ENCODE measurements at regions not wholly inside any gene's neighbourhood (a gene's known extent, or its start where the extent isn't known, plus 50 kb on each side); places are given as distances from the start of the nearest gene placed in this dataset.

DNA sequence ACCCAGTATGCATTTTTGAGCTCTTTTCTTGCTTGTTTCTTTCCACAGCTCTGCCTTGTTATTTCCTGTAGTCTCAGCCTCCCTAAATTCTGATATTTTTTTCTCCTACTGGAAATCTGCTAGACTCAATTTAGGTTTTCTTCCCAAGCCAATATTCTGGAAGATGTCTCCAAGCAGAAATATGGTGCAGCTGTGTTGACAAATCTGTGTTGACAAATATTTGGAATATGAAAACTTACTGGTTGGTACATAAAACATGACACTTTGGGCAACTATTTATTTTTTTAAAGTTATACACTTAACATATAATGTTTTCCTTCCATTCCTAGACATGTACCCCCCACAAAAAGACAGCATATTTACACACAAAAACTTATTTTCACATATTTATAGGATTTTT is 1048.4 kb downstream of the NCAM2 start:
- DNase-seq: no peak

- DNase-seq: no peak
Measured at GRCh38 chr21:22056904-22057303, 1058.7 kb downstream of the NCAM2 start.

- no peak for DNase-seq
Measured at GRCh38 chr21:22062472-22063139, 1064.4 kb downstream of the NCAM2 start.

- no peak for DNase-seq
Measured at GRCh38 chr21:22063140-22063539, 1064.9 kb downstream of the NCAM2 start.

DNA sequence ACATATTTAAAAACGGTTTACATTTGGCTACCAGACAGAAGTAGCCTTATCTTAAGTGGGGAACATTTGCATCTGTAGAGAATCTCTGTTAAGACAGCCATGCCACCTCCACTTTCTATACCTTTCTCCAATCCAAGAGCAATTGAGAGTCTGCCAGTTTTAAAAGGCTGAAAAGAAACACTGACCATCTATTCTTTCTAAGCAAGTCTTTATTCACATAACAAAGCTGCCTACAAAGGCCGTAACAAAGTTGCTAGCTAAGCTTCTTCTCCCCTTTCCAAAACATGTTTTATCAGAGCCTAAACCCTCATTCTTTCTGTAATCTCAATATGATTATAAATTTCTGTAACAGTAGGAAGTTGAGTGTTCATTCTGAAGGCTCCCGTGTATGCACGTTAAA is 1078.3 kb downstream of the NCAM2 start:
- DNase-seq: no peak

GRCh38 chr21:22083899-22084298 is 1085.7 kb downstream of the NCAM2 start:
- no peak for DNase-seq

DNA sequence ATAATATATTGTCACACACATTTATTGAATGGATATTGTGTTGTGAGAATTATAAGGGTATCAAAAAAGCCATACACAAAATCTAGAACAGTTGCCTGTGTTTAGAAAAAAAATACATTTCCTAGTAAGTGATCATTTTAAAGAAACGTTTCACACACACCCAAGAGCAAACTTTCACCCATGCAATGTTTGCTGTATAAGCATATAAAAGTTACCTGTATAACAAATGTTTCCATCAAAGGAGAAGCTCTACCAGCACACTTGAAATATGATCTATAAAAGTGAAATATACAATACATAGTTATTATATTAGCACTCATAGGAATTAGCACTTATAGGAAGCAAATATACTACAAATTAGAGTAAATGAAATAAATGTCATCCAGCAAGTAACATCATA is 1098.1 kb downstream of the NCAM2 start:
- DNase-seq: no peak

GRCh38 chr21:22106720-22107410 is 1108.7 kb downstream of the NCAM2 start:
- DNase-seq: no peak

DNA sequence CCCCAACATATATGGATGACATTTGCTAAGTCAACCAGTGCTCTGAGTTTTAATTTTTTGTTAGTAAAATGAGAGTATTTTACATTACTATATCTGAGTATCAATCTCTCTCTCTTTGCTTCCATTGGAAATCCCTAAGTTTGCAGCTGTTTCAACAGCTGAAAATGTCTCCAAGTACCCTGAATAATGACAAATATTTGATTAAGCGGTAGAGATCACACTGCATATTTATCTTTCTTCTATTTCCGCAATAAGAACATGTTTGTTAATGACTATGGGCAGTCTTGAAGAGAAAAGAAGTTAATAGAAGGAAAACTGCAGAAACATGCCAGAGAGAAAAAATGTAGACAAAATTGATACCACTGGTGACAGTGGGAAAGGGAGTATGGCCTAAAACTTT is 1117.5 kb downstream of the NCAM2 start:
- no peak for DNase-seq

DNA sequence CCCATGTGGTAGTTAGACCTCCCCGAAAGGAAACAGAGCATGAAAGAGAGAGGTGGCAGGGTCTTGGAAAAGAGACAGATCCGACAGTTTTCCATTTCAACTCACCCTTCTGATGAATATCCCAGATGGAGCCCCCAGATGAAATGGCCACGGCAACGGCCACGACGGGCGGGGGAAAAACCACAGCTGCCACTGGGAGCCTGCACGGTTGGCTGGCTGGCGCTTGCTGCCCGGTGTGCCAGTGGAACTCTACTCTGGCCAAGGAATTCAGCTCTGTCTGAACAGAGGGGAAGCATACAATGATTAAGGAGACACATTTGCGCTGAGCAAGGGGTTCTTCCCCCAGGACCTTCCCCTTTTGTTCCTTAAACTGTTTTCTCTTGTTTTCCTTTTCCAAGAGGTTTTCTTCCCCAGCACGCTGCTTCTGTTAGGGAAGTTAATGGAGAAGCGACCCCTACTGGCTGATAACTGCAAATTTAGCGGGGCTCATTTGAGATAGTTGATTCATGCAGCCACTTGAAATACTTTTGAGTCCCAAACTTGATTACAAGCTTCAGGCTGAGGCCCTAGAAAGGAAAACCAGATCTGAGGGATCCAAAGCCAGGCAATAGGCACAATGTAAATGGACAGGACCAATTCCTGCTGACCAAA is 1122.5 kb downstream of the NCAM2 start:
- DNase-seq: no peak

GRCh38 chr21:22125581-22125980 is 1127.4 kb downstream of the NCAM2 start:
- no peak for DNase-seq

DNA sequence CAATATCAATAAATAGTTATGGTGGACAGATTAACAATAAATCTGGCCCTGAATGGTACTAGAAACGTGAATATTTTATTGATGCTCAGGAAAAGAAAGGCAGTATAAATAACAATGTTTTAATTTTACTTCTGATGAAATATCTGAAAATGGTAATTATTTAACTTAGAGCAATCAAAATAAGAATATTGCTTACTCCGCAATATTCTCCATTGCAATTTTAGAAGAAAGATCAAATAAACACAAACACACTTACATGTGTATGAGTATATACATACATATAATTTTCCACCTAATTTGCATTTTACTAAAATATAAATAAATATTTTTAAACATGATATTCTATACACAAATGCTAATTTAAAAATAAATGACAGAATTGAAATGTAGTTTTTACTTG is 1130.5 kb downstream of the NCAM2 start:
- no peak for DNase-seq

GRCh38 chr21:22132358-22133071 is 1134.3 kb downstream of the NCAM2 start:
- DNase-seq: no peak

GRCh38 chr21:22136740-22137139 is 1138.5 kb downstream of the NCAM2 start:
- no peak for DNase-seq

- DNase-seq: no peak
Measured at GRCh38 chr21:22138297-22139016, 1140.2 kb downstream of the NCAM2 start.

- DNase-seq: no peak
Measured at GRCh38 chr21:22145545-22145944, 1147.3 kb downstream of the NCAM2 start.

DNA sequence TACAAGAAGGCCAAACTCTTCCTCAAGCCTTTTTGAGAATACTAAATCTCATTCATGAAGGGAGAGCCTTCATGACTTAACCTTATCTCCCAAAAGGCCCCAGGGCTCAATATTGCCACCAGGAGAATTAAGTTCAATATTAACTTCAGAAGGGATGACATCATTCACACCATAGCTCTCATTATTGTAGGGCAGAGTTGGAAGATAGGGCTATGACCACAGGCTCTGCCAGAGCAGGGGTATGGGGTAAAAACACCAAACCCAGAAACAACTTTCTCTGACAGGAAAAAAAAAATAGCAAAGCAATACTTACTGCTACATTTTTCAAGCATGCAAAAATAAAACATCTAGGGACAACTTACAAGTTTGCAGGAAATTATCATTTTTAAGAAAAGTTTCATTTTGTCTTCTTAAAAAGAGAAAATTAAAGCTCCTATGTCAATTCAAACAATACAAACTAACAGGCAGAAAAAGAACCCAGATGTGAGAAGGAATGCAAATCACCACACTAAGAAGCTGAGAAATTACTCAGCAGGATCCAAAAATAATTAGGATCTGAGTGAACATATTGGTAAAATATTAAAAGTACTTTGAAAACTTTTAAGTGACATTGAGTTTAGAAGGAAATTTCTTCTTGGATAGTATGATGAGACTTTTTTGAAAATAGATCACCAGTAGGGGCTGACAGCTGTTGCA is 1156.5 kb downstream of the NCAM2 start:
- no peak for DNase-seq

DNA sequence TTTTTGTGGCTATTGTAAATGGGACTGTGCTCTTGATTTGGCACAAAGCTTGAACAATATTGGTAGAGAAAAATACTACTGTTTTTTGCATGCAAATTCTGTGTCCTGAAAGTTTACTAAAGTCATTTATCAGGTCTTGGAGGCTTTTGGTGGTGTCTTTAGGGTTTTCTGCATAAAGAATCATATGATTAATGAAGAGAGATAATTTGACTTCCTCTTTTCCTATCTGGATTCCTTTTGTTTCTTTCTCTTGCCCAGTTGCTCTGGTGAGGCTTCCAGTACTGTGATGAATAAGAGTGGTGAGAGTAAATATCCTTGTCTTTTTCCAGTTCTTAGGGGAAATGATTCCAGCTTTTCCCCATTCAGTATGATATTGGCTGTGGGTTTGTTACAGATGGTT is 1166.7 kb downstream of the NCAM2 start:
- no peak for DNase-seq

DNA sequence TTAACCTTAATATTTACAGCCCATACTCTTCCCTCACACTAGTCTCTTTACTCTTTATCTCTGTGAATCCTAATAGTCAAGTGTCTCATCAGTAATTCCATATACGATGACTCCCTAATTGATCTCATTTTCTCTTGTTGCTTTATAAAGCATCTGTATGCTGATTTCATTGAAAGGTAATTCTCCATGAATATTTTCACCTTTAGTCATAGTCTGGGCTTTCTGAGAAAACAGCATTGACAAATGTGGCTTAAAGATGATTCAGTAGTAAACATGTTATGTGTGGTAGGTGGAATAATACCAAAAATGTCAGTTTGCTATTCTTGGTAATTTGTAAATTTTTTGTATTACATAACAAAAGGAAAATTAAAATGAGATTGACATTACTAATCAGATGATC is 1176.5 kb downstream of the NCAM2 start:
- DNase-seq: no peak

GRCh38 chr21:22189278-22189677 is 1191.1 kb downstream of the NCAM2 start:
- DNase-seq: no peak

GRCh38 chr21:22191581-22191980 is 1193.4 kb downstream of the NCAM2 start:
- DNase-seq: no peak

- DNase-seq: no peak
Measured at GRCh38 chr21:22192766-22193165, 1194.6 kb downstream of the NCAM2 start.

Measured in NCI-H187 (cell line).